HEK293 (cell line): ENCODE measurements at regions not wholly inside any gene's neighbourhood (a gene's known extent, or its start where the extent isn't known, plus 50 kb on each side); places are given as distances from the start of the nearest gene placed in this dataset.

Experiments
- CTCF ChIA-PET: fragments of 350-600 bp; formaldehyde crosslinking; extraction: SDS; loops from one replicate; lab custom pipeline; 2021; ENCODE audit warnings: antibody characterized with exemption; lab: Yijun Ruan, JAX
- POLR2A ChIA-PET: fragments of 300-600 bp; formaldehyde crosslinking; extraction: SDS; loops from one replicate; lab custom pipeline; 2020; ENCODE audit warnings: antibody characterized with exemption, inconsistent platforms; lab: Yijun Ruan, JAX
- H3K27ac ChIP-seq: fragments of 200-500 bp; sonication (Bioruptor generic); 2 replicates; pipeline ENCODE4 v1.5.1; 2014; ENCODE audit warnings: low read depth, low read length, control low read depth, inconsistent platforms; ENCODE audit errors: extremely low read depth
- H3K36me3 ChIP-seq, 2 experiments: fragments of 200-500 bp in 1 of 2; sonication (Bioruptor generic) in 1 of 2; 1 replicate in 1 of 2; 2 replicates in 1 of 2; pipeline ENCODE4 v1.5.1; 2014 to 2017; ENCODE audit warnings: inconsistent platforms in 2 of 2, low read length in 2 of 2; ENCODE audit not compliant: control insufficient read depth in 2 of 2, insufficient read depth in 1 of 2
- H3K4me1 ChIP-seq: fragments of 200-500 bp; sonication (Bioruptor generic); 2 replicates; pipeline ENCODE4 v1.5.1; 2014; ENCODE audit warnings: mild to moderate bottlenecking, low read length, inconsistent platforms; ENCODE audit not compliant: control insufficient read depth, insufficient read depth
- H3K4me3 ChIP-seq: 2 replicates; pipeline ENCODE4 v1.5.1; 2011; ENCODE audit warnings: low read depth, mild to moderate bottlenecking, control low read depth, low read length, moderate library complexity
- H3K9me3 ChIP-seq: fragments of 200-500 bp; sonication (Bioruptor generic); 2 replicates; pipeline ENCODE4 v1.5.1; 2014; ENCODE audit warnings: low read depth, low read length, inconsistent platforms; ENCODE audit not compliant: control insufficient read depth, insufficient read depth
- HOXA7 ChIP-seq: sonication (generic); formaldehyde crosslinking; IDR thresholded peaks from 2 replicates; pipeline ENCODE4 v1.8.1; 2022; ENCODE audit warnings: missing genetic modification reagents, borderline replicate concordance
- HOXD13 ChIP-seq: sonication (generic); formaldehyde crosslinking; IDR thresholded peaks from 2 replicates; pipeline ENCODE4 v1.8.0; 2022; ENCODE audit warnings: missing genetic modification reagents, borderline replicate concordance
- REPIN1 ChIP-seq: fragments of 450-650 bp; formaldehyde crosslinking; IDR thresholded peaks from 2 replicates; pipeline ENCODE4 v1.5.1; 2017; ENCODE audit warnings: missing biosample characterization, missing genetic modification characterization, low read depth
- SCRT1 ChIP-seq: fragments of 450-650 bp; formaldehyde crosslinking; IDR thresholded peaks from 2 replicates; pipeline ENCODE4 v1.5.1; 2016; ENCODE audit warnings: missing biosample characterization, missing genetic modification characterization, borderline replicate concordance
- WT1 ChIP-seq: fragments of 450-650 bp; formaldehyde crosslinking; IDR thresholded peaks from 2 replicates; pipeline ENCODE4 v1.5.1; 2016; ENCODE audit warnings: missing biosample characterization, missing genetic modification characterization
- ZBTB10 ChIP-seq: fragments of 450-650 bp; formaldehyde crosslinking; IDR thresholded peaks from 2 replicates; pipeline ENCODE4 v1.5.1; 2016; ENCODE audit warnings: missing biosample characterization, missing genetic modification characterization
- ZBTB17 ChIP-seq: fragments of 450-650 bp; formaldehyde crosslinking; IDR thresholded peaks from 2 replicates; pipeline ENCODE4 v1.5.1; 2016; ENCODE audit warnings: missing biosample characterization, missing genetic modification characterization
- ZBTB44 ChIP-seq: fragments of 450-650 bp; IDR thresholded peaks from 2 replicates; pipeline ENCODE4 v1.5.1; 2018; ENCODE audit warnings: missing biosample characterization, mild to moderate bottlenecking, missing genetic modification characterization
- ZBTB6 ChIP-seq: fragments of 450-650 bp; formaldehyde crosslinking; IDR thresholded peaks from 2 replicates; pipeline ENCODE4 v1.5.1; 2017; ENCODE audit warnings: missing biosample characterization, missing genetic modification characterization
- ZNF114 ChIP-seq: fragments of 450-650 bp; formaldehyde crosslinking; IDR thresholded peaks from 2 replicates; pipeline ENCODE4 v1.5.0; 2017; ENCODE audit warnings: missing biosample characterization, missing genetic modification characterization
- ZNF138 ChIP-seq: fragments of 450-650 bp; formaldehyde crosslinking; IDR thresholded peaks from 2 replicates; pipeline ENCODE4 v1.5.1; 2016; ENCODE audit warnings: missing biosample characterization, missing genetic modification characterization, borderline replicate concordance
- ZNF184 ChIP-seq: fragments of 450-650 bp; IDR thresholded peaks from 2 replicates; pipeline ENCODE4 v1.5.1; 2018; ENCODE audit warnings: missing biosample characterization, mild to moderate bottlenecking, missing genetic modification characterization
- ZNF19 ChIP-seq: fragments of 450-650 bp; formaldehyde crosslinking; IDR thresholded peaks from 2 replicates; pipeline ENCODE4; 2016; ENCODE audit warnings: missing biosample characterization, missing genetic modification characterization, low read depth
- ZNF26 ChIP-seq: fragments of 450-650 bp; formaldehyde crosslinking; IDR thresholded peaks from 2 replicates; pipeline ENCODE4 v1.5.1; 2016; ENCODE audit warnings: missing biosample characterization, missing genetic modification characterization
- ZNF311 ChIP-seq: fragments of 450-650 bp; formaldehyde crosslinking; IDR thresholded peaks from 2 replicates; pipeline ENCODE4 v1.5.1; 2017; ENCODE audit warnings: missing biosample characterization, missing genetic modification characterization, borderline replicate concordance
- ZNF335 ChIP-seq: fragments of 450-650 bp; formaldehyde crosslinking; conservative IDR thresholded peaks from 2 replicates; pipeline ENCODE4 v1.5.1; 2016; ENCODE audit warnings: missing biosample characterization, missing genetic modification characterization
- ZNF423 ChIP-seq: fragments of 450-650 bp; formaldehyde crosslinking; IDR thresholded peaks from 2 replicates; pipeline ENCODE4 v1.5.1; 2016; ENCODE audit warnings: missing biosample characterization, missing genetic modification characterization
- ZNF449 ChIP-seq: fragments of 450-650 bp; formaldehyde crosslinking; IDR thresholded peaks from 2 replicates; pipeline ENCODE4 v1.5.1; 2017; ENCODE audit warnings: missing biosample characterization, mild to moderate bottlenecking, missing genetic modification characterization, moderate library complexity
- ZNF571 ChIP-seq: fragments of 450-650 bp; formaldehyde crosslinking; IDR thresholded peaks from 2 replicates; pipeline ENCODE4 v1.5.0; 2017; ENCODE audit warnings: missing biosample characterization, missing genetic modification characterization
- ZNF610 ChIP-seq: fragments of 450-650 bp; formaldehyde crosslinking; IDR thresholded peaks from 2 replicates; pipeline ENCODE4 v1.5.1; 2016; ENCODE audit warnings: missing biosample characterization, missing genetic modification characterization, borderline replicate concordance
- ZNF654 ChIP-seq: fragments of 450-650 bp; formaldehyde crosslinking; IDR thresholded peaks from 2 replicates; pipeline ENCODE4 v1.5.1; 2016; ENCODE audit warnings: low read depth, missing biosample characterization, missing genetic modification characterization
- ZNF768 ChIP-seq: fragments of 450-650 bp; formaldehyde crosslinking; IDR thresholded peaks from 2 replicates; pipeline ENCODE4 v1.5.1; 2018; ENCODE audit warnings: missing biosample characterization, mild to moderate bottlenecking, missing genetic modification characterization
- ZNF776 ChIP-seq: fragments of 450-650 bp; formaldehyde crosslinking; IDR thresholded peaks from 2 replicates; pipeline ENCODE4 v1.5.0; 2017; ENCODE audit warnings: missing biosample characterization, missing genetic modification characterization, borderline replicate concordance
- ZSCAN5A ChIP-seq: fragments of 450-650 bp; formaldehyde crosslinking; IDR thresholded peaks from 2 replicates; pipeline ENCODE4 v1.5.1; 2016; ENCODE audit warnings: missing biosample characterization, missing genetic modification characterization

GRCh38 chr4:112759313-112759712 is 122.4 kb downstream of the LARP7 start:
- H3K4me1 ChIP-seq: no peaks in the 10 kb centered on the region
- H3K4me3 ChIP-seq: no peak overlapping the region
- no peaks in the 10 kb centered on the region for H3K36me3 ChIP-seq
- no peaks in the 10 kb centered on the region for H3K9me3 ChIP-seq
- ChIA-PET POLR2A (no interaction called here), CTCF (interaction anchor here (1.2 kb wide), 1 partner anchor 102 kb away, joined by 4 read pairs; no protein-coding TSS in a partner anchor)
- H3K27ac ChIP-seq: no peak overlapping the region
- TF ChIP-seq ZNF449: no peak
- TF ChIP-seq ZNF311 (tag by site-specific recombination): no peak
- no peak for TF ChIP-seq ZNF19 (tag by site-specific recombination)
- no peak for TF ChIP-seq REPIN1 (tag by site-specific recombination)
- TF ChIP-seq HOXA7 (CRISPR knock-in tag): no peak
- no peak for TF ChIP-seq HOXD13
- TF ChIP-seq SCRT1: no peak
- no peak for TF ChIP-seq ZNF138
- TF ChIP-seq, all 188 proteins: peak for 0

- no peaks in the 10 kb centered on the region for H3K9me3 ChIP-seq
- TF ChIP-seq ZNF610 (tag by site-specific recombination): no peak
- TF ChIP-seq ZBTB10: no peak
- TF ChIP-seq WT1 (tag by site-specific recombination): no peak
- no peak for TF ChIP-seq ZNF768 (tag by site-specific recombination)
- TF ChIP-seq ZBTB6: no peak
- TF ChIP-seq ZBTB44: no peak
- TF ChIP-seq ZNF26 (tag by site-specific recombination): no peak
- no peak for TF ChIP-seq ZNF114 (tag by site-specific recombination)
- peak; percentile 60 for TF ChIP-seq ZNF654 (tag by site-specific recombination)
- TF ChIP-seq ZNF571: no peak
- TF ChIP-seq ZNF776: no peak
- TF ChIP-seq ZNF423 (tag by site-specific recombination): no peak
- TF ChIP-seq ZSCAN5A (tag by site-specific recombination): no peak
- TF ChIP-seq ZNF184 (tag by site-specific recombination): no peak
- TF ChIP-seq ZBTB17 (tag by site-specific recombination): 0 out of 2 replicates have a peak, but pooled peaks have one; percentile 16
- TF ChIP-seq ZNF335: peak; percentile 74
- no peak for TF ChIP-seq ZNF138
- TF ChIP-seq, all 188 proteins: peak for 3
- Histone ChIP-seq H3K27ac (no peak overlapping the region), H3K4me1 (0 out of 2 replicates have a peak, but pooled peaks cover 2% of the 10 kb centered on the region), H3K36me3 (no peaks in the 10 kb centered on the region), H3K4me3 (no peak overlapping the region)
- POLR2A ChIA-PET: no interaction called here
- CTCF ChIA-PET: interaction anchor here (0.5 to 3.6 kb wide), 39 partner anchors 9 to 666 kb away, joined by 3 to 56 read pairs (median 4); partner anchors contain the start of genes LARP7 and ZGRF1
These were observed 128.5 kb downstream of the LARP7 start for GRCh38 chr4:112765317-112765974.
